BJ (cell line): ENCODE measurements at regions not wholly inside any gene's neighbourhood (a gene's known extent, or its start where the extent isn't known, plus 50 kb on each side); places are given as distances from the start of the nearest gene placed in this dataset.
"Not testable (repeated sequence)": the region's sequence is repeated elsewhere in the genome, so short reads cannot be mapped to it uniquely, and the experiment has no call there.

Experiments used
- CTCF ChIA-PET: fragments of 350-600 bp; formaldehyde crosslinking; extraction: SDS; loops from one replicate; lab custom pipeline; 2021; ENCODE audit warnings: antibody characterized with exemption, inconsistent platforms; lab: Yijun Ruan, JAX
- POLR2A ChIA-PET: fragments of 300-600 bp; sonication (Branson Sonifier 250); formaldehyde crosslinking; extraction: SDS; loops from one replicate; lab custom pipeline; 2021; ENCODE audit warnings: antibody characterized with exemption; lab: Charles Lee
- DNase-seq: peaks from one replicate; pipeline ENCODE4 v3.0.0-alpha.2; 2011; ENCODE audit warnings: low read depth
- H3K27me3 ChIP-seq: 2 replicates; pipeline ENCODE4 v1.6.0; 2011; ENCODE audit warnings: low read length; ENCODE audit not compliant: control insufficient read depth, insufficient read depth
- H3K36me3 ChIP-seq: 2 replicates; pipeline ENCODE4 v1.5.1; 2011; ENCODE audit warnings: low read length; ENCODE audit not compliant: control insufficient read depth, insufficient read depth
- H3K4me3 ChIP-seq: 2 replicates; pipeline ENCODE4 v1.5.1; 2011; ENCODE audit warnings: low read depth, mild to moderate bottlenecking, control low read depth, low read length
- CTCF ChIP-seq: IDR thresholded peaks from 2 replicates; pipeline ENCODE4 v1.5.1; 2011; ENCODE audit warnings: low read depth, mild to moderate bottlenecking, control low read depth, inconsistent platforms, low read length, moderate library complexity; ENCODE audit not compliant: insufficient read depth

- H3K27me3 ChIP-seq = no peaks in the 10 kb centered on the region; the same call in 1 of the 2 replicates
- H3K4me3 ChIP-seq = no peak overlapping the region
- no peak for TF ChIP-seq CTCF
- ChIA-PET CTCF (interaction anchor here (0.5 to 0.6 kb wide), 2 partner anchors 82 to 155 kb away, joined by 3 read pairs; no protein-coding TSS in a partner anchor), POLR2A (interaction anchor here (0.6 kb wide), 1 partner anchor 295 kb away, joined by 13 read pairs; no protein-coding TSS in a partner anchor)
- DNase-seq = no peak
- no peaks in the 10 kb centered on the region for H3K36me3 ChIP-seq
Observed at GRCh38 chr12:115790526-115790925, 487.0 kb downstream of the MED13L start.

GRCh38 chr12:115786490-115786889 lies 491.0 kb downstream of the MED13L start:
- CTCF ChIA-PET, H3K36me3 ChIP-seq, POLR2A ChIA-PET, DNase-seq, H3K4me3 ChIP-seq, H3K27me3 ChIP-seq: not testable (repeated sequence)

DNA sequence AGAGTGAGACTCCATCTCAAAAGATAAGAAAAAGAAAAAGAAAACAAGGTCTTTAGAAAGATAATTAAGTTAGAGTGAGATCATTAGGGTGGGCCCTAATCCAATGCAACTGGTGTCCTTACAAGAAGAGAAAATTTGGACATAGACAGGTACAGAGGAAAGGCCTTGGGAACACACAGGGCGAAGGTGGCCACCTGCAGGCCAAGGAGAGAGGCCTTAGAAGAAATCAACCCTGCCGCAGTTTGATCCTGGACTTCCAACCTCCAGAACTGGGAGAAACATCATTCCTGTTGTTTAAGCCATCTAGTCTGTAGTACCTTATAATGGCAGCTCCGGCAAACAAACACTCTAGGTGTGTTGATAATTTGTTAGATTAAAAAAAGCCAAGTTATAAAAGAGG lies 491.9 kb downstream of the MED13L start:
- POLR2A ChIA-PET = no interaction called here
- H3K36me3 ChIP-seq = no peaks in the 10 kb centered on the region
- no peak overlapping the region for H3K4me3 ChIP-seq
- no peaks in the 10 kb centered on the region; the same call in 1 of the 2 replicates for H3K27me3 ChIP-seq
- TF ChIP-seq CTCF = no peak
- DNase-seq = no peak
- CTCF ChIA-PET = no interaction called here

DNA sequence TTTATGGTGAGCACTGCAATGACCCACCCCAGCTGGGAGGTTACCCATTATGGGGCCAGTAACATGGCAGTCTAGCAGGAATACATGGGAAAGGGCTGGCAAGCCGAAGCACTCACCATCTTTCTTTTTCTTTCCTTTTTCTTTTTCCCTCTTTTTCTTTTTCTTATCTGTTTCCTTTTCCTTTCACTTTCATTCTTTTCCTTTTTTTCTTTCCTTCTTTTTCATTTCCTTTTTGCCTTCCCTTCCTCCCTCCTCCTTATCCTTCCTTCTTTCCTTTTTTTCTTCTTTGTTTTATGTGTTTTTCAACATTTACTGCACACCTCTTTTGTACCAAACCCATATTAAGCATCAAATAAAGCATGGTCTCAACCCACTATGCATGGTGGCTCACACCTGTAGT lies 501.1 kb downstream of the MED13L start:
- DNase-seq = no peak
- Histone ChIP-seq H3K36me3 (no peaks in the 10 kb centered on the region), H3K27me3 (no peaks in the 10 kb centered on the region), H3K4me3 (no peak overlapping the region)
- POLR2A ChIA-PET = no interaction called here
- TF ChIP-seq CTCF = no peak
- CTCF ChIA-PET = no interaction called here

GRCh38 chr12:115774148-115774895 lies 503.2 kb downstream of the MED13L start:
- ChIA-PET POLR2A (no interaction called here), CTCF (interaction anchor here (0.9 kb wide), 1 partner anchor 143 kb away, joined by 3 read pairs; no protein-coding TSS in a partner anchor)
- Histone ChIP-seq H3K27me3 (no peaks in the 10 kb centered on the region), H3K36me3 (no peaks in the 10 kb centered on the region), H3K4me3 (no peak overlapping the region)
- no peak for TF ChIP-seq CTCF
- no peak for DNase-seq
